Esophagus squamous epithelium (tissue), 4 donors: ENCODE measurements at regions not wholly inside any gene's neighbourhood (a gene's known extent, or its start where the extent isn't known, plus 50 kb on each side); places are given as distances from the start of the nearest gene placed in this dataset.

ENCODE experiments used
- POLR2A ChIP-seq, 4 donors: fragments of 450-650 bp; IDR thresholded peaks; one replicate each; pipeline ENCODE4 v1.6.1; 2017; ENCODE audit warnings: antibody characterized with exemption in 4 of 4, mild to moderate bottlenecking in 4 of 4, moderate library complexity in 3 of 4
- TF ChIP-seq, protein P1 (sequence below), 6 experiments: fragments of 450-650 bp in 4 of 6; fragments of 200-600 bp in 2 of 6; sonication (generic) in 2 of 6; IDR thresholded peaks; one replicate each; pipeline ENCODE4 v1.5.1; 2016 to 2019; ENCODE audit warnings: antibody characterized with exemption in 6 of 6, mild to moderate bottlenecking in 4 of 6, moderate library complexity in 4 of 6

DNA sequence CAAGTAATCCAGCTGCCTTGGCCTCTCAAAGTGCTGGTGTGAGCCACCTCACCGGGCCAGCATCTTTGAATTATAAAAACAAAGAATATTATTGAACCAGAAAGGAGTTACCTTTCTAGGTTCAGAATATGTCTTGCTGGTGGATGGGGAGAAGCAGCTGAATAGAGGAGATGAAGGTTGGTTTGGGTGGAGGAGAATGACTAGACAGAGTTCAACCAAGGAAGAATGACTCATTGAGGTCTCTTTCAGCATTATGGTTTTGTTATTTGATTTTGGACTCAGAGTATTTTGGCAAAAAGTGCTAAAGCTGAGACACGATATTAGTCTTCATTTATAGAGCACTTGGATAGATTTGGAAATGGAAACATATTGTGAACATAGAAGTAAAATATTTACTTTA, 75.2 kb upstream of the MPDZ start:
- TF ChIP-seq, protein P1, sequence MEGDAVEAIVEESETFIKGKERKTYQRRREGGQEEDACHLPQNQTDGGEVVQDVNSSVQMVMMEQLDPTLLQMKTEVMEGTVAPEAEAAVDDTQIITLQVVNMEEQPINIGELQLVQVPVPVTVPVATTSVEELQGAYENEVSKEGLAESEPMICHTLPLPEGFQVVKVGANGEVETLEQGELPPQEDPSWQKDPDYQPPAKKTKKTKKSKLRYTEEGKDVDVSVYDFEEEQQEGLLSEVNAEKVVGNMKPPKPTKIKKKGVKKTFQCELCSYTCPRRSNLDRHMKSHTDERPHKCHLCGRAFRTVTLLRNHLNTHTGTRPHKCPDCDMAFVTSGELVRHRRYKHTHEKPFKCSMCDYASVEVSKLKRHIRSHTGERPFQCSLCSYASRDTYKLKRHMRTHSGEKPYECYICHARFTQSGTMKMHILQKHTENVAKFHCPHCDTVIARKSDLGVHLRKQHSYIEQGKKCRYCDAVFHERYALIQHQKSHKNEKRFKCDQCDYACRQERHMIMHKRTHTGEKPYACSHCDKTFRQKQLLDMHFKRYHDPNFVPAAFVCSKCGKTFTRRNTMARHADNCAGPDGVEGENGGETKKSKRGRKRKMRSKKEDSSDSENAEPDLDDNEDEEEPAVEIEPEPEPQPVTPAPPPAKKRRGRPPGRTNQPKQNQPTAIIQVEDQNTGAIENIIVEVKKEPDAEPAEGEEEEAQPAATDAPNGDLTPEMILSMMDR (IDR thresholded peaks at IDR 0.05), result no peak
- no peak for TF ChIP-seq POLR2A (IDR thresholded peaks at IDR 0.05)
